ENCODE measurements at regions not wholly inside any gene's neighbourhood (a gene's known extent, or its start where the extent isn't known, plus 50 kb on each side); places are given as distances from the start of the nearest gene placed in this dataset.

DNA sequence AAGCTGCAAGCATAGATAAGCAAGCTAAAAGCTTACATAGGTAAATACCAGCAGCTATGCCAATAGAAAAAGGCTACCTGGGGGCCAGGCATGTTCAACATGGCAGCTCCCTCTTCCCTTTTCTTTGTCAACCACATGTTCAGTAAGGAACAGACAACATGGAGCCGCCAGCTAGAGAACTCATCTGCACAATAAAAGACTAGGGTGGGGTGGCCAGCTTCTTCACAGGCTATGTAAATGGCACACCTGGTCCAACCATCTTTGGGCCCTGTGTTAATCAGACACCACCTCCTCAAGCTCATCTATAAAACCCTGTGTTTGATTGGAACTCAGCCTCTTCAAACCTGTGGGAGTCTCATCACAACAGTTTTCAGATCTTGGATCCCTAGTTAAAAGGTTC is 129.7 kb upstream of the TMPO start:
- TF ChIP-seq, protein P1, sequence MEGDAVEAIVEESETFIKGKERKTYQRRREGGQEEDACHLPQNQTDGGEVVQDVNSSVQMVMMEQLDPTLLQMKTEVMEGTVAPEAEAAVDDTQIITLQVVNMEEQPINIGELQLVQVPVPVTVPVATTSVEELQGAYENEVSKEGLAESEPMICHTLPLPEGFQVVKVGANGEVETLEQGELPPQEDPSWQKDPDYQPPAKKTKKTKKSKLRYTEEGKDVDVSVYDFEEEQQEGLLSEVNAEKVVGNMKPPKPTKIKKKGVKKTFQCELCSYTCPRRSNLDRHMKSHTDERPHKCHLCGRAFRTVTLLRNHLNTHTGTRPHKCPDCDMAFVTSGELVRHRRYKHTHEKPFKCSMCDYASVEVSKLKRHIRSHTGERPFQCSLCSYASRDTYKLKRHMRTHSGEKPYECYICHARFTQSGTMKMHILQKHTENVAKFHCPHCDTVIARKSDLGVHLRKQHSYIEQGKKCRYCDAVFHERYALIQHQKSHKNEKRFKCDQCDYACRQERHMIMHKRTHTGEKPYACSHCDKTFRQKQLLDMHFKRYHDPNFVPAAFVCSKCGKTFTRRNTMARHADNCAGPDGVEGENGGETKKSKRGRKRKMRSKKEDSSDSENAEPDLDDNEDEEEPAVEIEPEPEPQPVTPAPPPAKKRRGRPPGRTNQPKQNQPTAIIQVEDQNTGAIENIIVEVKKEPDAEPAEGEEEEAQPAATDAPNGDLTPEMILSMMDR (IDR thresholded peaks at IDR 0.05), result no peak
- TF ChIP-seq POLR2A (IDR thresholded peaks at IDR 0.05), result no peak

Measured in breast epithelium (tissue), 3 donors.